ENCODE measurements at regions not wholly inside any gene's neighbourhood (a gene's known extent, or its start where the extent isn't known, plus 50 kb on each side); places are given as distances from the start of the nearest gene placed in this dataset.

- Histone ChIP-seq H3K27me3 (ENCODE audit: control insufficient read depth in 1 of 2, insufficient read depth in 2 of 2, low read length in 2 of 2) (no peaks in the 10 kb centered on the region), H3K36me3 (ENCODE audit: insufficient read depth, low read length) (no peaks in the 10 kb centered on the region), H3K4me1 (ENCODE audit: insufficient read depth, low read length) (no peaks in the 10 kb centered on the region), H3K9me3 (ENCODE audit: control insufficient read depth in 1 of 2, insufficient read depth in 1 of 2, low read length in 2 of 2) (no peaks in the 10 kb centered on the region), H3K27ac (ENCODE audit: low read depth in 1 of 2, low read length in 2 of 2) (no peak overlapping the region), H3K4me3 (ENCODE audit: low read length) (no peak overlapping the region)
- ChIA-PET POLR2A (no interaction called here), CTCF (no interaction called here)
- H3K27me3 Mint-ChIP-seq: no peaks in the 10 kb centered on the region
- H3K27ac Mint-ChIP-seq: no peak overlapping the region
- no peak for DNase-seq
- no peak overlapping the region for H3K4me3 Mint-ChIP-seq
- H3K36me3 Mint-ChIP-seq (ENCODE audit: low read depth): no peaks in the 10 kb centered on the region
- no peak for ATAC-seq (ENCODE audit: poor library complexity)
- TF ChIP-seq, protein P1, sequence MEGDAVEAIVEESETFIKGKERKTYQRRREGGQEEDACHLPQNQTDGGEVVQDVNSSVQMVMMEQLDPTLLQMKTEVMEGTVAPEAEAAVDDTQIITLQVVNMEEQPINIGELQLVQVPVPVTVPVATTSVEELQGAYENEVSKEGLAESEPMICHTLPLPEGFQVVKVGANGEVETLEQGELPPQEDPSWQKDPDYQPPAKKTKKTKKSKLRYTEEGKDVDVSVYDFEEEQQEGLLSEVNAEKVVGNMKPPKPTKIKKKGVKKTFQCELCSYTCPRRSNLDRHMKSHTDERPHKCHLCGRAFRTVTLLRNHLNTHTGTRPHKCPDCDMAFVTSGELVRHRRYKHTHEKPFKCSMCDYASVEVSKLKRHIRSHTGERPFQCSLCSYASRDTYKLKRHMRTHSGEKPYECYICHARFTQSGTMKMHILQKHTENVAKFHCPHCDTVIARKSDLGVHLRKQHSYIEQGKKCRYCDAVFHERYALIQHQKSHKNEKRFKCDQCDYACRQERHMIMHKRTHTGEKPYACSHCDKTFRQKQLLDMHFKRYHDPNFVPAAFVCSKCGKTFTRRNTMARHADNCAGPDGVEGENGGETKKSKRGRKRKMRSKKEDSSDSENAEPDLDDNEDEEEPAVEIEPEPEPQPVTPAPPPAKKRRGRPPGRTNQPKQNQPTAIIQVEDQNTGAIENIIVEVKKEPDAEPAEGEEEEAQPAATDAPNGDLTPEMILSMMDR (IDR thresholded peaks at IDR 0.05): no peak
- intact Hi-C loops (cut with DNase I, micrococcal nuclease): no loop called here
- no peaks in the 10 kb centered on the region for H3K4me1 Mint-ChIP-seq (ENCODE audit: low read depth)
- no peaks in the 10 kb centered on the region for H3K9me3 Mint-ChIP-seq
Observed at GRCh38 chr3:117193390-117193789, 483.8 kb downstream of the TUSC7 start.

GRCh38 chr3:117195034-117195433 lies 485.5 kb downstream of the TUSC7 start:
- CTCF ChIA-PET: no interaction called here
- Mint-ChIP-seq H3K27me3 (no peaks in the 10 kb centered on the region), H3K27ac (no peak overlapping the region)

DNA sequence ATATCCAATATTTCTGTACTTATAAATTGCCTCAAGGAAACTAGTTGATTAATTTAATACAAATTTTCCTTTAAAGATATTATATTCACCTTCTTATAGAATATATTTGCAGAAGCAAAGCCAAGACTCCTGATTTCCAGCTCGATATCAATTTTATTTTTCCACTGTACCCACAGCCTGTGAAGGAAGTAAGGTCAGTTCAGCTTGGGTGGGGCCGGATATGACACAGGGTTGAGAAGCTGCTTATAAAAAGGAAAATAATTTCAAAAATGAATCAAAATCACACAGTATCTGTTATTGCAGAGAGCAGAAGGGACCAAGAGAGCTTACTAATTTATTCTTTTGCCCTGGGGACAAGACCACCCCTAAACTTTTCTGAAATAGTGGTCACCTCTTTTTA lies 491.4 kb downstream of the TUSC7 start:
- Mint-ChIP-seq H3K9me3 (peaks cover 11% of the 10 kb centered on the region), H3K27ac (no peak overlapping the region), H3K36me3 (ENCODE audit: low read depth) (no peaks in the 10 kb centered on the region), H3K27me3 (no peaks in the 10 kb centered on the region), H3K4me3 (no peak overlapping the region), H3K4me1 (ENCODE audit: low read depth) (no peaks in the 10 kb centered on the region)
- Histone ChIP-seq H3K27me3 (ENCODE audit: control insufficient read depth in 1 of 2, insufficient read depth in 2 of 2, low read length in 2 of 2) (no peaks in the 10 kb centered on the region), H3K4me1 (ENCODE audit: insufficient read depth, low read length) (no peaks in the 10 kb centered on the region), H3K4me3 (ENCODE audit: low read length) (no peak overlapping the region), H3K36me3 (ENCODE audit: insufficient read depth, low read length) (no peaks in the 10 kb centered on the region), H3K9me3 (ENCODE audit: control insufficient read depth in 1 of 2, insufficient read depth in 1 of 2, low read length in 2 of 2) (no peaks in the 10 kb centered on the region), H3K27ac (ENCODE audit: low read depth in 1 of 2, low read length in 2 of 2) (no peak overlapping the region)
- DNase-seq: no peak
- POLR2A ChIA-PET: no interaction called here
- TF ChIP-seq, protein P1 (IDR thresholded peaks at IDR 0.05): no peak
- ATAC-seq (ENCODE audit: poor library complexity): no peak
- CTCF ChIA-PET: no interaction called here
- intact Hi-C loops (cut with DNase I, micrococcal nuclease): no loop called here

More at GRCh38 chr3:117195034-117195433, 485.5 kb downstream of the TUSC7 start:
- DNase-seq (no peak), ATAC-seq (ENCODE audit: poor library complexity) (no peak)
- Histone ChIP-seq H3K36me3 (ENCODE audit: insufficient read depth, low read length) (no peaks in the 10 kb centered on the region), H3K9me3 (ENCODE audit: control insufficient read depth in 1 of 2, insufficient read depth in 1 of 2, low read length in 2 of 2) (no peaks in the 10 kb centered on the region), H3K4me1 (ENCODE audit: insufficient read depth, low read length) (no peaks in the 10 kb centered on the region), H3K27ac (ENCODE audit: low read depth in 1 of 2, low read length in 2 of 2) (no peak overlapping the region), H3K4me3 (ENCODE audit: low read length) (no peak overlapping the region), H3K27me3 (ENCODE audit: control insufficient read depth in 1 of 2, insufficient read depth in 2 of 2, low read length in 2 of 2) (no peaks in the 10 kb centered on the region)
- no peak overlapping the region for H3K4me3 Mint-ChIP-seq
- intact Hi-C loops (cut with DNase I, micrococcal nuclease): no loop called here
- POLR2A ChIA-PET: no interaction called here
- H3K4me1 Mint-ChIP-seq (ENCODE audit: low read depth): no peaks in the 10 kb centered on the region
- TF ChIP-seq, protein P1 (IDR thresholded peaks at IDR 0.05): no peak
- H3K36me3 Mint-ChIP-seq (ENCODE audit: low read depth): no peaks in the 10 kb centered on the region
- H3K9me3 Mint-ChIP-seq: peaks cover under 1% of the 10 kb centered on the region

Data from CD4-positive, alpha-beta T cell (primary cell).